GM23248 (cell line): ENCODE measurements at regions not wholly inside any gene's neighbourhood (a gene's known extent, or its start where the extent isn't known, plus 50 kb on each side); places are given as distances from the start of the nearest gene placed in this dataset.

ENCODE experiments used
- EZH2 ChIP-seq: fragments of 200-600 bp; sonication (generic); IDR thresholded peaks from 2 replicates; pipeline ENCODE4 v1.6.1; 2018; ENCODE audit warnings: antibody characterized with exemption, mild to moderate bottlenecking; ENCODE audit not compliant: insufficient read depth, poor library complexity, severe bottlenecking
- EZH2phosphoT487 ChIP-seq: fragments of 200-600 bp; sonication (generic); IDR thresholded peaks from 2 replicates; pipeline ENCODE4 v1.6.1; 2018; ENCODE audit warnings: antibody characterized with exemption, moderate library complexity, mild to moderate bottlenecking, low read depth; ENCODE audit not compliant: insufficient read depth

DNA sequence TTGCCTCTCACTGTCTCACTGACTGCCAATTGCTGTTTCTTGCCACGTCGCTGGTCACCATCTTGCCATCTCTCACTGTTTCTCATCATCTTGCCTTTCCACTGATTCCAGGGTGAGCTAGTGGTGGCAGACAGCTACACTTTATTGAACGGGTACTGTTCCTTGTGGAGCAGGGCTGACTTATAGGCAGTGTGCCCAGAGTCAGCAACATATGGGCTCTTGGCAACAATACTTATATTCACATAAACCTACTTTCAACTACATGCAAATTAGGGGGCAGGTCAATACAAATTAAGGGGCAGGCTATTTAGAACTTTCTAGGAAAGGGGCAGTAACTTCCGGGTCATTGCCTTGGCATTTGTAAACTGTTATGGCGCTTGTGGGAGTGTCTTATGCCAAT is 186.2 kb upstream of the SYNDIG1 start:
- TF ChIP-seq EZH2phosphoT487 (no peak), EZH2 (no peak)
